Esophagus squamous epithelium (tissue), 4 donors: ENCODE measurements at regions not wholly inside any gene's neighbourhood (a gene's known extent, or its start where the extent isn't known, plus 50 kb on each side); places are given as distances from the start of the nearest gene placed in this dataset.

ENCODE experiments used
- POLR2A ChIP-seq, 4 donors: fragments of 450-650 bp; IDR thresholded peaks; one replicate each; pipeline ENCODE4 v1.6.1; 2017; ENCODE audit warnings: antibody characterized with exemption in 4 of 4, mild to moderate bottlenecking in 4 of 4, moderate library complexity in 3 of 4
- TF ChIP-seq, protein P1 (sequence below), 6 experiments: fragments of 450-650 bp in 4 of 6; fragments of 200-600 bp in 2 of 6; sonication (generic) in 2 of 6; IDR thresholded peaks; one replicate each; pipeline ENCODE4 v1.5.1; 2016 to 2019; ENCODE audit warnings: antibody characterized with exemption in 6 of 6, mild to moderate bottlenecking in 4 of 6, moderate library complexity in 4 of 6

DNA sequence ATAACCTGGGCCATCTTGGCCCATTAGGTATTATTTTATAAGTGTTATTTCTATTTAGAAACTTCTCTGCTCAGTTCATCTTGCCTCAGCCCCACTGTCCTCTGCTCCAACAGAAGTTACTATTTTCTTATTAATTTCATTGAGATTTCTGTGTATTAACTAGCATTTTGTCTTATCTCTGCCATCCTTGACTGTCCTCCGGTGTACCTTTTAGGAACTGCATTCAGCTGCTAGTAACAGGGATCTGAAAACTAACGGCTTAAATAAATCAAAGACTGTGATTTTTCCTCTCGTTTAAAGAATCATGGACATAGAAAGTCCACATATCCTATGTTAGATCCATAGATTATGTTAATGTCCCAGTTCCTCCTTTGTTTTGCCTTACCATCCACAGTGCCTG lies 382.5 kb downstream of the MATN1 start:
- TF ChIP-seq, protein P1, sequence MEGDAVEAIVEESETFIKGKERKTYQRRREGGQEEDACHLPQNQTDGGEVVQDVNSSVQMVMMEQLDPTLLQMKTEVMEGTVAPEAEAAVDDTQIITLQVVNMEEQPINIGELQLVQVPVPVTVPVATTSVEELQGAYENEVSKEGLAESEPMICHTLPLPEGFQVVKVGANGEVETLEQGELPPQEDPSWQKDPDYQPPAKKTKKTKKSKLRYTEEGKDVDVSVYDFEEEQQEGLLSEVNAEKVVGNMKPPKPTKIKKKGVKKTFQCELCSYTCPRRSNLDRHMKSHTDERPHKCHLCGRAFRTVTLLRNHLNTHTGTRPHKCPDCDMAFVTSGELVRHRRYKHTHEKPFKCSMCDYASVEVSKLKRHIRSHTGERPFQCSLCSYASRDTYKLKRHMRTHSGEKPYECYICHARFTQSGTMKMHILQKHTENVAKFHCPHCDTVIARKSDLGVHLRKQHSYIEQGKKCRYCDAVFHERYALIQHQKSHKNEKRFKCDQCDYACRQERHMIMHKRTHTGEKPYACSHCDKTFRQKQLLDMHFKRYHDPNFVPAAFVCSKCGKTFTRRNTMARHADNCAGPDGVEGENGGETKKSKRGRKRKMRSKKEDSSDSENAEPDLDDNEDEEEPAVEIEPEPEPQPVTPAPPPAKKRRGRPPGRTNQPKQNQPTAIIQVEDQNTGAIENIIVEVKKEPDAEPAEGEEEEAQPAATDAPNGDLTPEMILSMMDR (IDR thresholded peaks at IDR 0.05), result no peak
- TF ChIP-seq POLR2A (IDR thresholded peaks at IDR 0.05), result no peak
